BLaER1 (cell line): ENCODE measurements at regions not wholly inside any gene's neighbourhood (a gene's known extent, or its start where the extent isn't known, plus 50 kb on each side); places are given as distances from the start of the nearest gene placed in this dataset.

ENCODE experiments used
- H3K27ac ChIP-seq: shearing (Covaris generic); formaldehyde crosslinking; 2 replicates; pipeline ENCODE4 v1.8.1; 2022
- H3K27me3 ChIP-seq: shearing (Covaris generic); formaldehyde crosslinking; 2 replicates; pipeline ENCODE4 v1.8.1; 2022
- H3K36me3 ChIP-seq: shearing (Covaris generic); formaldehyde crosslinking; 2 replicates; pipeline ENCODE4 v1.8.1; 2022
- H3K4me1 ChIP-seq: shearing (Covaris generic); formaldehyde crosslinking; 2 replicates; pipeline ENCODE4 v1.8.1; 2022
- H3K4me2 ChIP-seq: shearing (Covaris generic); formaldehyde crosslinking; 2 replicates; pipeline ENCODE4 v1.8.1; 2022
- H3K4me3 ChIP-seq: shearing (Covaris generic); formaldehyde crosslinking; 2 replicates; pipeline ENCODE4 v1.8.1; 2022
- H3K9ac ChIP-seq: shearing (Covaris generic); formaldehyde crosslinking; 2 replicates; pipeline ENCODE4 v1.8.1; 2022
- H3K9me3 ChIP-seq: shearing (Covaris generic); formaldehyde crosslinking; 2 replicates; pipeline ENCODE4 v1.8.1; 2022
- H4K20me1 ChIP-seq: shearing (Covaris generic); formaldehyde crosslinking; 2 replicates; pipeline ENCODE4 v1.8.1; 2022
- Cebpa-rat ChIP-seq: shearing (Covaris generic); IDR thresholded peaks from 2 replicates; pipeline ENCODE4 v1.8.1; 2022

DNA sequence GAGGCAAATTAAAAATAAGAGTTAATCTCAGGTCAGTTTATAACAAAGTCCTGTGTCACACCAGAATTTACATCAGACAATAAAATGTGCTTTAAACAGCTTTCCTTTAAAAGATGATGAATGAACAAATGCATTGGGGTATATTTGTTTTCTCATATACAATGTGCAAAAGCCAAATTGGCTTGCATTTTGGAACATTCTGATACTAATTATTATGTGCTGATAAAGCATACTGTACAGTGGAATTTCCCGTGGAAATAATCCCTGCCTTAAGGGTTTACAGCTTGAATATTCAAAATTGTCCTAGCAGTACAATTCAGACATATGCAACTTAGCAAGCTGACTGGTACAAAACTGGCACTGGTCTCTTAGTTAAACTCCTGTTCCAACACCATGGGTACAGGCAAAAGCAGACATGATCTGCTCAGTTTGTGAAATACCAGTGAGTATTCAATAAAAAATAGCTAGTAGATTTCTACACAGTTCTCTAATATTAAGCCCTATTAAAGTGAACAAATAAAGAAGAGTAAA lies 373.4 kb downstream of the SLITRK1 start:
- Histone ChIP-seq H3K36me3 (no peaks in the 10 kb centered on the region), H3K4me2 (no peak overlapping the region), H4K20me1 (no peaks in the 10 kb centered on the region), H3K27ac (no peak overlapping the region), H3K27me3 (no peaks in the 10 kb centered on the region), H3K9ac (no peak overlapping the region), H3K9me3 (no peaks in the 10 kb centered on the region), H3K4me3 (no peak overlapping the region), H3K4me1 (no peaks in the 10 kb centered on the region)
- TF ChIP-seq Cebpa-rat: no peak

DNA sequence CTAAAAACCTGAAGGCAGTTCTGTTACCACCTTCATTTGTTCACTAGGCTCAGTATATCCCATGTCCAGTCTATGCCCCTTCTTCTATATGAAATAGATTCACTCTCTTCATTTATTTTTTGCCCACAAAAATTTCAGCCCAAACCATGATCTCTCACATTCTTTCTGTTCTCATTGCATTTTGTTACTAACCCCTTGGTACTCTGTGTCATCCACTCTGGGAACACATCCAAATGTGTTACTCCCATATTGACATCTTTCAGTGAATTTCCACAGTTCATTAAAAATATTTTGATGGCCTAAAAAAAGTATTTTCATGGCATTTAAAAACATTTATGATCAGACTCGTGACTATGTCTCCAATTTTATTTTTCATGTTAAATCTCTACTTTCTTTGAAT lies 378.9 kb downstream of the SLITRK1 start:
- no peak overlapping the region for H3K9ac ChIP-seq

DNA sequence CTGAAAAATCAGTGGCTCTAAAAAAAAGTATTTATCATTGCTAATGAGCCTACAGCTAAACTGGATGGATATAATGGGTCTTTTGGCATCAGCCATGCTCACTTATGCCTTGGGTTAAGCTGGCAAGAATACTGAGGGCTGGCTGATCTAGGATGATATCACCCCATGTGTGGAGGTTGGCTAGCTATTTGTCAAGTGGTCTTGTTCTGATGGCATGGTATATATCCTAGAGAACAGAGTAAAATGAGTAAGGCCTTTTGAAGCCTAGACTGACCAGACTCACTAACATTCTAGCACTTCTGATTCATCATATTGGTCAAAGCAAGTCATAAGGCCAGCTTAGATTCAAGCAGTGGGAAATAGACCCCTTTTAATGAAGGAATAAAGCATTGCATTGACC lies 383.0 kb downstream of the SLITRK1 start:
- H3K4me2 ChIP-seq: no peak overlapping the region
- 0 out of 2 replicates have a peak, but pooled peaks cover 5% of the 10 kb centered on the region for H3K9me3 ChIP-seq
- H3K4me1 ChIP-seq: no peaks in the 10 kb centered on the region
- H3K27ac ChIP-seq: no peak overlapping the region
- H3K36me3 ChIP-seq: no peaks in the 10 kb centered on the region
- H3K27me3 ChIP-seq: no peaks in the 10 kb centered on the region
- TF ChIP-seq Cebpa-rat: no peak
- no peak overlapping the region for H3K9ac ChIP-seq
- H3K4me3 ChIP-seq: no peak overlapping the region
- no peaks in the 10 kb centered on the region for H4K20me1 ChIP-seq

More for the DNA sequence above, 378.9 kb downstream of the SLITRK1 start:
- Histone ChIP-seq H3K27me3 (no peaks in the 10 kb centered on the region), H3K4me1 (no peaks in the 10 kb centered on the region), H3K27ac (no peak overlapping the region), H3K4me3 (no peak overlapping the region), H3K4me2 (no peak overlapping the region), H4K20me1 (no peaks in the 10 kb centered on the region), H3K36me3 (no peaks in the 10 kb centered on the region), H3K9me3 (0 out of 2 replicates have a peak, but pooled peaks cover 5% of the 10 kb centered on the region)
- TF ChIP-seq Cebpa-rat: no peak

GRCh38 chr13:83498481-83499190 lies 383.6 kb downstream of the SLITRK1 start:
- Histone ChIP-seq H4K20me1 (no peaks in the 10 kb centered on the region), H3K9me3 (0 out of 2 replicates have a peak, but pooled peaks cover 5% of the 10 kb centered on the region), H3K27me3 (no peaks in the 10 kb centered on the region), H3K4me1 (no peaks in the 10 kb centered on the region), H3K36me3 (no peaks in the 10 kb centered on the region), H3K9ac (no peak overlapping the region), H3K27ac (no peak overlapping the region), H3K4me2 (no peak overlapping the region), H3K4me3 (no peak overlapping the region)
- TF ChIP-seq Cebpa-rat: no peak

GRCh38 chr13:83498045-83498444 lies 384.2 kb downstream of the SLITRK1 start:
- Histone ChIP-seq H3K9me3 (0 out of 2 replicates have a peak, but pooled peaks cover 5% of the 10 kb centered on the region), H3K27me3 (no peaks in the 10 kb centered on the region), H3K36me3 (no peaks in the 10 kb centered on the region), H4K20me1 (no peaks in the 10 kb centered on the region), H3K4me2 (no peak overlapping the region), H3K4me1 (no peaks in the 10 kb centered on the region), H3K4me3 (no peak overlapping the region), H3K9ac (no peak overlapping the region), H3K27ac (no peak overlapping the region)
- TF ChIP-seq Cebpa-rat: no peak

DNA sequence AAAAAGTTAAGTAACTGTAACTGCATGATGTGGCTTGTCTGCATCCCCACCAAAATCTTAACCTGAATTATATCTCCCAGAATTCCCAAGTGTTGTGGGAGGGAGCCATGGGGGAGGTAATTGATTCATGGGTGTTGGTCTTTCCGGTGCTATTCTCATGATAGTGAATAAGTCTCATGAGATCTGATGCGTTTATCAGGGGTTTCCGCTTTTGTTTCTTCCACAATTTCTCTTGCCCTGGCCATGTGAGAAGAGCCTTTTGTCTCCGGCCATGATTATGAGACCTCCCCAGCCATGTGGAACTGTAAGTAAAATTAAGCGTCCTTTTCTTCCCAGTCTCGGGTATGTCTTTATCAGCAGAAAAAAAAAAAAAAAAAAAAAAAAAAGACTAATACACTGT lies 385.8 kb downstream of the SLITRK1 start:
- Histone ChIP-seq H3K4me1 (no peaks in the 10 kb centered on the region), H3K9me3 (no peaks in the 10 kb centered on the region), H3K4me3 (no peak overlapping the region), H4K20me1 (no peaks in the 10 kb centered on the region), H3K27ac (no peak overlapping the region), H3K9ac (no peak overlapping the region), H3K27me3 (no peaks in the 10 kb centered on the region), H3K4me2 (no peak overlapping the region), H3K36me3 (no peaks in the 10 kb centered on the region)
- no peak for TF ChIP-seq Cebpa-rat

DNA sequence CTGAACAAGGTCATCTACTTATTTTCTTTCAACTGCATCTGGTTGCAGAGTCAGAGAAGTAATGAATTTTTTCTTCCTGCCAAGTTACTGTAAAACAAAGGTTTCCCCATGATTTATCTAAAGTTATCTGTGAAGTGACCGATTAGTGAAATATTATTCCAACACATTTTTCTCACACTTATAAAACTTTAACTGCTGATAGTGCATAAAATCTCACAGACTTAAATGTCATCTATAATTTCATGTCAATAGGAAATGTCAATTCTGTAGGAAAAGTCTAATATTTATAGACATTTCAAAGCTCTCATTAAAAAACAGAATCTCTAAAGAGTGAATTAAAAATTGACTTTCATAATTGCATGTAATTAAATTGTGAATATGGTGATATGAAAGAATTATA lies 397.2 kb downstream of the SLITRK1 start:
- no peaks in the 10 kb centered on the region for H3K36me3 ChIP-seq
- no peak overlapping the region for H3K27ac ChIP-seq
- no peak overlapping the region for H3K4me3 ChIP-seq
- no peak overlapping the region for H3K4me2 ChIP-seq
- H3K4me1 ChIP-seq: no peaks in the 10 kb centered on the region
- no peak for TF ChIP-seq Cebpa-rat
- no peaks in the 10 kb centered on the region for H3K9me3 ChIP-seq
- no peak overlapping the region for H3K9ac ChIP-seq
- no peaks in the 10 kb centered on the region for H3K27me3 ChIP-seq
- H4K20me1 ChIP-seq: no peaks in the 10 kb centered on the region

- no peaks in the 10 kb centered on the region for H3K4me1 ChIP-seq
- TF ChIP-seq Cebpa-rat: no peak
- H3K4me2 ChIP-seq: no peak overlapping the region
- H3K27ac ChIP-seq: no peak overlapping the region
- no peaks in the 10 kb centered on the region for H3K9me3 ChIP-seq
- H3K27me3 ChIP-seq: no peaks in the 10 kb centered on the region
- H3K36me3 ChIP-seq: no peaks in the 10 kb centered on the region
- H4K20me1 ChIP-seq: no peaks in the 10 kb centered on the region
- H3K4me3 ChIP-seq: no peak overlapping the region
- no peak overlapping the region for H3K9ac ChIP-seq
Observed at GRCh38 chr13:83471011-83471410, 411.3 kb downstream of the SLITRK1 start.

DNA sequence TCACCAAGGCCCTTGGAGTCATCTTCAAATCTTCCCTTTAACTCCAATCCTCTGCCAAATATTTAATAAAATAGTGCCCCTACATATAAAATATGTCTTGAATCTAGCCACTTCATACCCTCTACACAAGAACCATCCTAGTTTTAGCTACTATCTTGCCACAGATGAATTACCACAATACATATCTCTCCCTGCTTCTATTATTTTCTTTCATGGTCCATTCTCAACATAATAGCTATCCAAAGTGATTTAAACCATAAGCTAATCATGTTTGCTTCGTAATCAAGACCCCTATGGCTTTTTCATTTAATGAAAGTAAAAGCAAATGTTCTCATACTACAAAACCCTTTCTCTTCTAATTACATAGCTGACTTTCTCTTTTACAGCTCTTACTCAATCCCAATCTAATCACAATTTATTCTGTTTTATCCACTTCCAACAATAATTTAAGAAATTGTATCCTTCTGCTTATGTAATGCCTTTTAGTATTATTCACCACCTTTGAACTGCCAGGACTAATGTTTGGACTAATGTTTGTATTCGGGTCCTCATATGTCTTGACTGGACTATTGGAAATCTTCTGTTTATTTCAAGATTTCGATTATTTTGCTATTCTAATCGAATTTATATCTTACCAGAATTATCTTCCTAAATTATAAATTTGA lies 412.0 kb downstream of the SLITRK1 start:
- Histone ChIP-seq H3K4me3 (no peak overlapping the region), H3K4me1 (no peaks in the 10 kb centered on the region), H3K4me2 (no peak overlapping the region), H3K9ac (no peak overlapping the region), H4K20me1 (no peaks in the 10 kb centered on the region), H3K36me3 (no peaks in the 10 kb centered on the region), H3K9me3 (no peaks in the 10 kb centered on the region), H3K27ac (no peak overlapping the region), H3K27me3 (no peaks in the 10 kb centered on the region)
- no peak for TF ChIP-seq Cebpa-rat

GRCh38 chr13:83453723-83454122 lies 428.6 kb downstream of the SLITRK1 start:
- peaks cover 22% of the 10 kb centered on the region for H3K9me3 ChIP-seq
- H3K27ac ChIP-seq: no peak overlapping the region
- no peak for TF ChIP-seq Cebpa-rat
- no peaks in the 10 kb centered on the region for H3K4me1 ChIP-seq
- no peaks in the 10 kb centered on the region for H3K27me3 ChIP-seq
- no peaks in the 10 kb centered on the region for H4K20me1 ChIP-seq
- H3K36me3 ChIP-seq: no peaks in the 10 kb centered on the region
- no peak overlapping the region for H3K4me2 ChIP-seq
- no peak overlapping the region for H3K9ac ChIP-seq
- H3K4me3 ChIP-seq: no peak overlapping the region
